ENCODE measurements at regions not wholly inside any gene's neighbourhood (a gene's known extent, or its start where the extent isn't known, plus 50 kb on each side); places are given as distances from the start of the nearest gene placed in this dataset.

DNA sequence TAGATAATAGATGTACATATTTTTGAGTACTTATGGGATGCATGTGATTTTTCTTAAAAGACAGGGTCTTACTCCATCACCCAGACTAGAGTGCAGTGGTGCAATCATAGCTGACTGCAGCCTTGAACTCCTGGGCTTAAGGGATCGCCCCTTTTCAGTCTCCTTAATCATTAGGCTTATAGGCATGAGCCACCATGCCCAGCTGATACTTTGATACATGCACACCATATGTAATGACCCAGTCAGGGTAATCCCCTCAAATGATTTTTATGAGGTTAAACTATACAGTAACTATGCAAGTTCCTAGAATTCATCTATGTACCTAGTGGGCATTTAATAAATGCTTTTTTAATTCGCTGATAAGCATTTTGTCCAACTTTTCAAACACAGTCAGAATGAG lies 292.3 kb downstream of the DTWD2 start:
- TF ChIP-seq CTCF (IDR thresholded peaks at IDR 0.05; ENCODE audit: low read length) = no peak
- TF ChIP-seq EZH2 (optimal IDR thresholded peaks at IDR 0.05; ENCODE audit: low read depth, low read length) = no peak
- TF ChIP-seq EZH2phosphoT487 (IDR thresholded peaks at IDR 0.05; ENCODE audit: low read length) = no peak
